22Rv1 (cell line): ENCODE measurements at regions not wholly inside any gene's neighbourhood (a gene's known extent, or its start where the extent isn't known, plus 50 kb on each side); places are given as distances from the start of the nearest gene placed in this dataset.

Source experiments
- H3K27ac ChIP-seq: fragments of 450-650 bp; 2 replicates; pipeline ENCODE4 v1.5.1; 2017
- CTCF ChIP-seq: fragments of 450-650 bp; IDR thresholded peaks from 2 replicates; pipeline ENCODE4 v1.5.1; 2017; ENCODE audit warnings: mild to moderate bottlenecking
- ZFX ChIP-seq: fragments of 450-650 bp; IDR thresholded peaks from 2 replicates; pipeline ENCODE4 v1.6.1; 2017; ENCODE audit warnings: antibody characterized with exemption, borderline replicate concordance

DNA sequence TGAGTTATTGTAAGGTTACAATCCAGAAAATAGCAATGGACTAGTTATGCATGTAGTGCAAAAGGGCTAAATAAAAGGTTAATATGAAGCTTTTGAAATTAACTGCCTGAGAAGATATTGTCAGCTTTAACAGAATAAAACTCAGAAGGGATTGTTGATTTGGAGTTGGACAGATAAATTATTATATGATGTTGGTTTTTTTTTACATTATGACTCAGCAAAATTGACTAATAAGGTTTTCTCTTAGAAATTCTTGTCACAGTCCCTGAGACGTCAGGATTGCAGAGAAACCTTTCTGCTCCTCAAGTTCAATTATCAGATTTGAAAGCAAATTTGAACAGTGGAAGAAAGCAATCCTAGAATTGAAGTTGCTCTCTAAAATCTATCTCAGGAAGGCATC lies 946.9 kb downstream of the CBLN2 start:
- TF ChIP-seq CTCF: no peak
- TF ChIP-seq ZFX: no peak

DNA sequence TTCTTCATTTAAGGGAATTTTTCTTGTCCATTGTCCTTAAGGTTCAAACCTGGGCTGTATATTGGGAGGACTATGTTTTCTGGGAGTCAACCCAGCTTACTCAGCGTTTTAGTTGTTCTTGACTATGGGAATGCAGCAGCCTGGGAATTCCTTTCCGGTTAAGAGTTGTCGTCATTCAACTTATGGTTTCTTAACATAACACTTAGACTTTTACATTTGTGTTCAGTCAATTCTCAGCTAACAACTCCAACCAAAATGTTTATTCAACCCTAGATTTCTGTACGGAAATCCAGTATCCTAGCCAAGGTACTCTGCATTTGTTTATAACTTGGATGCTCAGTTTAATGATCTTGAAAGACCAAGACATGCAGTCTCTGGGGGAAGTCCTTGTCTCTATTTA lies 960.9 kb downstream of the CBLN2 start:
- H3K27ac ChIP-seq: no peak overlapping the region
- TF ChIP-seq CTCF: no peak
- no peak for TF ChIP-seq ZFX

More for the DNA sequence above, 946.9 kb downstream of the CBLN2 start:
- H3K27ac ChIP-seq: no peak overlapping the region

GRCh38 chr18:71554686-71555085 lies 989.5 kb downstream of the CBLN2 start:
- TF ChIP-seq ZFX (no peak), CTCF (no peak)
- no peak overlapping the region for H3K27ac ChIP-seq

GRCh38 chr18:71541643-71542042 lies 1002.5 kb downstream of the CBLN2 start:
- H3K27ac ChIP-seq: no peak overlapping the region
- no peak for TF ChIP-seq CTCF
- no peak for TF ChIP-seq ZFX

GRCh38 chr18:71529703-71530303 lies 1014.3 kb downstream of the CBLN2 start:
- TF ChIP-seq CTCF (no peak), ZFX (no peak)
- peak overlapping the region; percentile 12; the same call in 1 of the 2 replicates for H3K27ac ChIP-seq

DNA sequence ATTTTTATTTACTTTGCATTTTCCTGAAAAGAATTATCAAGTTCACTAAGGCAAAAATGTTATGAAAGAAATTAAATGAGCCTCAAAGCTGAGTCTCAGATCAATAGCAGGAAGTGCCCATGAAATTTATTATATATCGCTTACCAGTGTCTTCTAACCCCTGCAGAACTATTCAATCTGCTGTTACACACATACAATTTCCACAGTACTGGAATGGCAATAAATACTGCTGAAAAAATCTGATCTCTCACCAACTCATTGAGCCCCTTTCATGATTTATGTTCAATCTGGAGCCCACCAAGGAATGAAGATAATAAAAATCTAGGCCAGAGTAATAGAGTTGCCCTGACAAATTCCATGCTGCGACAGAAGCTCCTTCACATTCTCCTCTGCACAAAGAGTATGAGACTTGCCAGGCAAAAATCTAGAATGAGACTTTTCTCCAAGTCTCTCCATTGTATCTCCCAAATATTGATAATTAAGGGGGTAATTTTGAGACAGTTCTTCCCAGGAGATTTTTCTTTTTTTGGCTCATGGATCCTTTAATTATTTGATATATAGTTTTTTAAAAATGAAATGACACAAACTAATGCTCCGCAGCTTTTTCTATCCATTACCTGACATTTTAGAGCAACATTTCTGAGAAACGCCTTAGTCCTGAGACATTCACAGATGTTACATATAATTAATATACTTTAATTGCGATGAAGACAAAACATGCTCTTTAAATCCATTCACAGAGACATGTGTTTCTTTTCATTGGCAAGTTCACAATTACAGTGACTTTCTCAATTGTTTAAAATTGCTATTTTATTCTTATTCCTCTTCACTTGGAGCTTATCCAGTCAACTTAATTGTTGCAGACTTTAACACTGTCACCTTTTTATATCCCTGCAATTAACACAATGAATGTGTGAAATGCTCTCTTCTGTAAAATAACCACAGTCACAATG lies 1020.4 kb downstream of the CBLN2 start:
- no peak overlapping the region for H3K27ac ChIP-seq
- TF ChIP-seq CTCF (no peak), ZFX (no peak)

DNA sequence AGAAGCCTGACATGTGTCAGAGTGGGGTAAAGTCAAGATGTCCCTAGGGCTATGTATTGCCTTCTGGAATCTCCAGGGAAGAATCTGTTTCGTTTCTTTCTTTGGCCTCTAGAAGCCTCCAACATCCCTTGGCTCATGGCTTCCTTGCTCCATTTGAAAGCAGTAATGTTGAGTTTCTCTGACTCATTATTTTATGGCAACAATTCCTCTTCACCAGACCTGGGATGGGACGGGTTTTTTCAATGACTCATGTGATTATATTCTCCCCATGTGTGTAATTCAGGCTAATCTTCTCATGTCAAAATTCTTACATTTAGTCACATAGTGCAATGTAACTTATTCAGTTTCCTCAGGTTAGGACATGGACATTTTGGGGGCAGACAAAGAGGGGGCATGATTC lies 1038.6 kb downstream of the CBLN2 start:
- TF ChIP-seq CTCF (no peak), ZFX (no peak)

More for the DNA sequence above, 1038.6 kb downstream of the CBLN2 start:
- H3K27ac ChIP-seq: no peak overlapping the region
